LNCaP clone FGC (cell line): ENCODE measurements at regions not wholly inside any gene's neighbourhood (a gene's known extent, or its start where the extent isn't known, plus 50 kb on each side); places are given as distances from the start of the nearest gene placed in this dataset.

Experiments
- DNase-seq: peaks from one replicate; pipeline ENCODE4 v3.0.0-alpha.2; 2011; ENCODE audit warnings: low read depth
- H3K4me3 ChIP-seq: 2 replicates; pipeline ENCODE4 v1.5.1; 2011; ENCODE audit warnings: mild to moderate bottlenecking, low read depth, low read length, control low read depth
- CTCF ChIP-seq: IDR thresholded peaks from 2 replicates; pipeline ENCODE4 v1.5.1; 2012; ENCODE audit warnings: mild to moderate bottlenecking; ENCODE audit not compliant: control insufficient read depth, insufficient read depth; ENCODE audit errors: extremely low read depth

GRCh38 chr6:170186006-170186935, 104.6 kb downstream of the DLL1 start:
- no peak overlapping the region for H3K4me3 ChIP-seq
- DNase-seq, result no peak
- TF ChIP-seq CTCF, result no peak

DNA sequence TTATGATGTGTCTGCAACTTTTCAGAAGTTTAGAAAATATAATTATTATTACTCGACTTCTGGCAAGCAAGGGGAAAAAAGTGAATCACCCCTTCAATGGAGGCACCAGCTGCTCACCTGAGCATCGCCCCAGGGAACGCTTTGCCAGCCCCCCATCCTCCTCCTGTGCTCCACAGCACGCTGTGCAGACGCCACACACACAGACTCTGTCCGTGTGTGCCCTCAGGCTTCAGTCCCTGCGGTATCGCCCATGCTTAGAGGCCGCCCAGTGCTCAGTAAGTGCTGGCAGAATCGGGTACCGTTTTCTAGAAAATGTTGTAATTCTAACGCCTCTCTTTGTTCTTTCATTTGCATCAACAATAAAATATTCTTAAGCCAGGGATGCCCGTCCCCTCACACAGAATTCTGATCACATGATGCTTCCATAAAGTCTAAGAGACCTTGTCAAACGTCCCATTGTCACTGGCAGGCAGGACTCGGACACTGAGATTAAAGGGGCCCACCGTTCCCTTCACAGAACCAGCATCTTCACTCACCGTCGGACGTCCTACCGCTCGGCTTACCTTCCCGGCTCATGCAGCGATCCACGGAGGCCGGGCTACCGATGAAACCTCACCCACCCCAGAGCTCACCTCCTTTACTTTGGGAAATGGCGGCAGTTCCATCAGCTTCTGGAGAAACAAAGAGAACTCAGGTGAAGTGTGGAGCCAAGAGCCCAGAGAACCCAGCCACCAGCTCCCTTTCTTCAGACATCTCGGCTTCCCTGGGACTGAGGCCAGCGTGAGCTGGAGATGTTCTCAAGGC, 105.5 kb downstream of the DLL1 start:
- no peak overlapping the region for H3K4me3 ChIP-seq
- TF ChIP-seq CTCF, result no peak
- DNase-seq, result no peak

GRCh38 chr6:170184316-170184715, 106.6 kb downstream of the DLL1 start:
- H3K4me3 ChIP-seq, result no peak overlapping the region
- no peak for DNase-seq
- no peak for TF ChIP-seq CTCF

GRCh38 chr6:170183521-170183920, 107.4 kb downstream of the DLL1 start:
- TF ChIP-seq CTCF, result no peak
- DNase-seq, result no peak
- H3K4me3 ChIP-seq, result no peak overlapping the region

DNA sequence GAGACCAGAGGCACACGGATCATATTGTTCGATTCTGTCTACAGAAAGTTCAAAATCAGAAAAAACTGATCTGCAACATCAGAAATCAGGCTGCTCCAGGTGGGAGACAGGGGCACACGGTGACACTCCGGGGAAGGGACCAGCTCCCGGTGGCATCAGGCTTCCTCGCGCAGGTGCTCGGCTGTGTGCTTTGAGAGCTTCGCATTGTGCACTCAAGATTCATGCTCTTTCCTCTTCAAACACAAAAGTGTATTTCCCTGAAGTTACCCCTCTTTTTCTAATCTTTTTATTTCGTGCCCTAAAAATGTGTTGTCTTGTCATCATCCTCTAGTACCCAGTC, 108.1 kb downstream of the DLL1 start:
- DNase-seq, result no peak
- TF ChIP-seq CTCF, result no peak

GRCh38 chr6:170182093-170182780, 108.6 kb downstream of the DLL1 start:
- no peak overlapping the region for H3K4me3 ChIP-seq
- DNase-seq, result no peak
- no peak for TF ChIP-seq CTCF

More for the DNA sequence above, 108.1 kb downstream of the DLL1 start:
- H3K4me3 ChIP-seq, result no peak overlapping the region
